Stomach (tissue), 4 donors: ENCODE measurements at regions not wholly inside any gene's neighbourhood (a gene's known extent, or its start where the extent isn't known, plus 50 kb on each side); places are given as distances from the start of the nearest gene placed in this dataset.

Experiments
- POLR2A ChIP-seq, 4 donors: fragments of 450-650 bp; IDR thresholded peaks; one replicate each; pipeline ENCODE4 v1.6.1; 2016; ENCODE audit warnings: antibody characterized with exemption in 4 of 4, control low read depth in 2 of 4, mild to moderate bottlenecking in 1 of 4, moderate library complexity in 1 of 4
- POLR2AphosphoS5 ChIP-seq, 3 donors: sonication (generic); formaldehyde crosslinking; IDR thresholded peaks; one replicate each; pipeline ENCODE4 v1.6.1; 2016; ENCODE audit warnings: antibody characterized with exemption in 3 of 3
- TF ChIP-seq, protein P1 (sequence below), 7 experiments: fragments of 450-650 bp in 4 of 7; fragments of 200-600 bp in 3 of 7; sonication (generic) in 3 of 7; IDR thresholded peaks; one replicate each; pipeline ENCODE4 v1.5.1; 2016 to 2019; ENCODE audit warnings: antibody characterized with exemption in 7 of 7, control low read depth in 2 of 7, mild to moderate bottlenecking in 1 of 7

DNA sequence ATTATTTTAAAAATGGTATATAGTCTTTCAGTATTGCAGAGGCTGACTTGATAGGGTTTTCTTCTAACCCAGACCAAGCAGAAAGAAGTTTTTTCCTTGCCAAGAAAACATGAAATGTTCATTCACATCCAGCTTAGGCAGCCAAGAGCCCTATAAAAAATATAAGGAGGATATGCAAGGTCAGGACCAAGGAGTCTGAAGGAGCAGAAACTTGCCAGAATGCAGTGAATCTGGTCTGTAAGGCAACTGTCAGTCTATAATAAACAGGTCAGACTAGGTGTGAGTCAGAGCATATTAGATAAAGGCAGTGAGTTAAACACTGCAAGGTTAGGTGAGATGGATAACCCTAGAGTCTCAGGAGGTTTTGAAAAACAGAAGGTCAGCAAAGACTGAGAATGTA, 645.5 kb downstream of the C12orf50 start:
- TF ChIP-seq, protein P1, sequence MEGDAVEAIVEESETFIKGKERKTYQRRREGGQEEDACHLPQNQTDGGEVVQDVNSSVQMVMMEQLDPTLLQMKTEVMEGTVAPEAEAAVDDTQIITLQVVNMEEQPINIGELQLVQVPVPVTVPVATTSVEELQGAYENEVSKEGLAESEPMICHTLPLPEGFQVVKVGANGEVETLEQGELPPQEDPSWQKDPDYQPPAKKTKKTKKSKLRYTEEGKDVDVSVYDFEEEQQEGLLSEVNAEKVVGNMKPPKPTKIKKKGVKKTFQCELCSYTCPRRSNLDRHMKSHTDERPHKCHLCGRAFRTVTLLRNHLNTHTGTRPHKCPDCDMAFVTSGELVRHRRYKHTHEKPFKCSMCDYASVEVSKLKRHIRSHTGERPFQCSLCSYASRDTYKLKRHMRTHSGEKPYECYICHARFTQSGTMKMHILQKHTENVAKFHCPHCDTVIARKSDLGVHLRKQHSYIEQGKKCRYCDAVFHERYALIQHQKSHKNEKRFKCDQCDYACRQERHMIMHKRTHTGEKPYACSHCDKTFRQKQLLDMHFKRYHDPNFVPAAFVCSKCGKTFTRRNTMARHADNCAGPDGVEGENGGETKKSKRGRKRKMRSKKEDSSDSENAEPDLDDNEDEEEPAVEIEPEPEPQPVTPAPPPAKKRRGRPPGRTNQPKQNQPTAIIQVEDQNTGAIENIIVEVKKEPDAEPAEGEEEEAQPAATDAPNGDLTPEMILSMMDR (IDR thresholded peaks at IDR 0.05) = no peak
- TF ChIP-seq POLR2A (IDR thresholded peaks at IDR 0.05) (no peak), POLR2AphosphoS5 (IDR thresholded peaks at IDR 0.05) (no peak)
